ENCODE measurements at regions not wholly inside any gene's neighbourhood (a gene's known extent, or its start where the extent isn't known, plus 50 kb on each side); places are given as distances from the start of the nearest gene placed in this dataset.

GRCh38 chr2:122213312-122213711 is 457.9 kb downstream of the TSN start:
- no peaks in the 10 kb centered on the region for H4K20me1 ChIP-seq (ENCODE audit: insufficient read depth, low read length)
- no peaks in the 10 kb centered on the region for H3K27me3 ChIP-seq (ENCODE audit: control insufficient read depth in 2 of 2, insufficient read depth in 2 of 2, low read length in 2 of 2)
- H3K36me3 ChIP-seq (replicated peaks in 1 of 2; ENCODE audit: control insufficient read depth in 1 of 2, insufficient read depth in 2 of 2, low read length in 2 of 2) = no peaks in the 10 kb centered on the region
- H3K9me3 ChIP-seq (replicated peaks in 1 of 2; ENCODE audit: control insufficient read depth in 1 of 2, insufficient read depth in 1 of 2, low read length in 2 of 2) = no peaks in the 10 kb centered on the region
- Mint-ChIP-seq H3K4me3 (no peak overlapping the region), H3K27ac (no peak overlapping the region), H3K4me1 (no peaks in the 10 kb centered on the region), H3K9me3 (peaks cover 0 to 4% (median 2%) of the 10 kb centered on the region in 7 donors), H3K36me3 (no peaks in the 10 kb centered on the region), H3K27me3 (ENCODE audit: low read depth in 3 of 3) (peaks cover 1 to 3% (median 1%) of the 10 kb centered on the region in 3 donors)
- H3K4me1 ChIP-seq (ENCODE audit: control insufficient read depth in 1 of 2, insufficient read depth in 2 of 2, low read length in 2 of 2) = no peaks in the 10 kb centered on the region
- no peak for DNase-seq
- H3K4me2 ChIP-seq (replicated peaks; ENCODE audit: extremely low read depth, low read length, poor library complexity, severe bottlenecking) = no peak overlapping the region
- intact Hi-C loops (cut with micrococcal nuclease) = no loop called here
- no peak overlapping the region for H3K4me3 ChIP-seq (replicated peaks in 1 of 3; ENCODE audit: low read depth in 2 of 3, low read length in 3 of 3)
- H3K27ac ChIP-seq (ENCODE audit: low read depth in 1 of 2, low read length in 2 of 2) = no peak overlapping the region
- TF ChIP-seq CTCF (IDR thresholded peaks at IDR 0.05) = no peak
- no peak overlapping the region for H2AFZ ChIP-seq (ENCODE audit: insufficient read depth, low read depth, low read length, poor library complexity, severe bottlenecking)
- WGBS (ENCODE audit: insufficient coverage) = 77% methylated on average over 1 of the region's 4 CpGs
- H3K79me2 ChIP-seq (ENCODE audit: insufficient read depth, low read length) = no peaks in the 10 kb centered on the region
- no peak overlapping the region for H3K9ac ChIP-seq (ENCODE audit: insufficient read depth, low read length, poor library complexity, severe bottlenecking)

- H3K4me2 ChIP-seq (replicated peaks; ENCODE audit: extremely low read depth, low read length, poor library complexity, severe bottlenecking) = no peak overlapping the region
- H3K9ac ChIP-seq (ENCODE audit: insufficient read depth, low read length, poor library complexity, severe bottlenecking) = no peak overlapping the region
- H3K9me3 Mint-ChIP-seq = peaks cover 0 to 6% (median 2%) of the 10 kb centered on the region in 7 donors
- peaks cover 1 to 2% (median 1%) of the 10 kb centered on the region in 3 donors for H3K27me3 Mint-ChIP-seq (ENCODE audit: low read depth in 3 of 3)
- intact Hi-C loops (cut with micrococcal nuclease) = no loop called here
- H3K36me3 Mint-ChIP-seq = no peaks in the 10 kb centered on the region
- no peak overlapping the region for H3K27ac ChIP-seq (ENCODE audit: low read depth in 1 of 2, low read length in 2 of 2)
- DNase-seq = no peak
- no peaks in the 10 kb centered on the region for H4K20me1 ChIP-seq (ENCODE audit: insufficient read depth, low read length)
- no peak overlapping the region for H3K4me3 Mint-ChIP-seq
- H3K9me3 ChIP-seq (replicated peaks in 1 of 2; ENCODE audit: control insufficient read depth in 1 of 2, insufficient read depth in 1 of 2, low read length in 2 of 2) = no peaks in the 10 kb centered on the region
- no peaks in the 10 kb centered on the region for H3K4me1 Mint-ChIP-seq
- H3K36me3 ChIP-seq (replicated peaks in 1 of 2; ENCODE audit: control insufficient read depth in 1 of 2, insufficient read depth in 2 of 2, low read length in 2 of 2) = no peaks in the 10 kb centered on the region
- no peaks in the 10 kb centered on the region for H3K79me2 ChIP-seq (ENCODE audit: insufficient read depth, low read length)
- no peaks in the 10 kb centered on the region for H3K27me3 ChIP-seq (ENCODE audit: control insufficient read depth in 2 of 2, insufficient read depth in 2 of 2, low read length in 2 of 2)
- H3K4me1 ChIP-seq (ENCODE audit: control insufficient read depth in 1 of 2, insufficient read depth in 2 of 2, low read length in 2 of 2) = no peaks in the 10 kb centered on the region
- TF ChIP-seq CTCF (IDR thresholded peaks at IDR 0.05) = no peak
- no peak overlapping the region for H2AFZ ChIP-seq (ENCODE audit: insufficient read depth, low read depth, low read length, poor library complexity, severe bottlenecking)
- no peak overlapping the region for H3K27ac Mint-ChIP-seq
- H3K4me3 ChIP-seq (replicated peaks in 1 of 3; ENCODE audit: low read depth in 2 of 3, low read length in 3 of 3) = no peak overlapping the region
Measured at GRCh38 chr2:122216071-122216470, 460.6 kb downstream of the TSN start.
